ENCODE measurements at regions not wholly inside any gene's neighbourhood (a gene's known extent, or its start where the extent isn't known, plus 50 kb on each side); places are given as distances from the start of the nearest gene placed in this dataset.

DNA sequence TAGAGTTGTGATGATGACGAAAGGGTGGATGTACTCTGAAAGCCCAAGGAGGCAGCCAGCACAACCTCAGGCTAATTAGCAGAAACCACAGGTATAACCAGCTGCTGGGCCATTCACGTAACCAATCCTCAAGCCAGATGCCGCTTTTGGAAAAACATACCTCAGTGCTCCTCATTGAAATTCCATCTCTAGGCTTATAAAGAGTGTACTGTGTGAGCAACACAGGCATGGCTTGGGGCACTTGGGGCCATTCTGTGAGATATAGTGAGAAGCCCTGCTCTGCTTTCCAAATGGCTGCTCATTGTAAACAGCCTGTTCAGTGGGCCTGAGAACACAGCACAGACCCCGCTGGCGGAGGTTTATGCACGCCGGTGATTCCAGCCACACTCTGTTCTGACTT is 182.1 kb upstream of the HHIP start (continued):
- no peak for TF ChIP-seq NFE2 (CRISPR knock-in tag; IDR thresholded peaks at IDR 0.05)
- TF ChIP-seq PHF21A (CRISPR knock-in tag; IDR thresholded peaks at IDR 0.05), result no peak
- no peak for TF ChIP-seq THRA (CRISPR knock-in tag; IDR thresholded peaks at IDR 0.05; ENCODE audit: borderline replicate concordance)

GRCh38 chr4:144465546-144465945 is 180.4 kb upstream of the HHIP start:
- H3K27ac ChIP-seq (ENCODE audit: extremely low read length, insufficient read depth, low read length), result no peak overlapping the region
- no peak for DNase-seq (ENCODE audit: low spot score)
- H3K4me2 ChIP-seq (ENCODE audit: low read depth, low read length), result no peak overlapping the region
- no peaks in the 10 kb centered on the region for H3K79me2 ChIP-seq (ENCODE audit: insufficient read depth, low read length)
- no peaks in the 10 kb centered on the region for H3K27me3 ChIP-seq (ENCODE audit: control insufficient read depth in 1 of 2, insufficient read depth in 2 of 2, low read length in 2 of 2)
- H2AFZ ChIP-seq (ENCODE audit: low read length), result no peak overlapping the region
- no peak for ATAC-seq
- 1% methylated on average over 2 of the region's 2 CpGs for WGBS (ENCODE audit: low lambda C conversion rate)
- no peaks in the 10 kb centered on the region for H3K9me3 ChIP-seq (ENCODE audit: low read length)
- no peak overlapping the region for H3K9ac ChIP-seq (ENCODE audit: insufficient read depth, low read depth, low read length)
- intact Hi-C loops (cut with micrococcal nuclease; ENCODE audit: unreplicated experiment), result no loop called here
- H3K4me3 ChIP-seq (replicated peaks in 1 of 3; ENCODE audit: insufficient read depth in 1 of 3, low read depth in 2 of 3, low read length in 3 of 3), result no peak overlapping the region
- H3K4me1 ChIP-seq (ENCODE audit: insufficient read depth, low read length), result no peaks in the 10 kb centered on the region
- TF ChIP-seq MAFF (IDR thresholded peaks at IDR 0.05; ENCODE audit: low read depth, low read length) (peak; percentile 16; the same call in 1 of the 2 replicates), MAFK (conservative IDR thresholded peaks at IDR 0.05 in 1 of 2, IDR thresholded peaks at IDR 0.05 in 1 of 2; ENCODE audit: low read length in 2 of 2) (peak; percentile 12 to 52; a peak in 2 of 4 replicates), NR0B2 (CRISPR knock-in tag; IDR thresholded peaks at IDR 0.05) (no peak)
- H3K36me3 ChIP-seq (replicated peaks in 1 of 2; ENCODE audit: control insufficient read depth in 1 of 2, insufficient read depth in 2 of 2, low read length in 2 of 2), result no peaks in the 10 kb centered on the region
- no TSS peak for BruUV-seq (replicated peaks)
- POLR2A ChIA-PET, result no interaction called here
- no peaks in the 10 kb centered on the region for H4K20me1 ChIP-seq (ENCODE audit: insufficient read depth, low read length)
- CTCF ChIA-PET (ENCODE audit: low intra/inter-chr PET ratio, low total read pairs), result no interaction called here
- FAIRE-seq, result no peak
- in situ Hi-C loops (cut with HindIII; ENCODE audit: extremely low pct_ligation_motif_present, low pct_unique_long_range_greater_than_20kb), result no loop called here
